H7 (cell line): ENCODE measurements at regions not wholly inside any gene's neighbourhood (a gene's known extent, or its start where the extent isn't known, plus 50 kb on each side); places are given as distances from the start of the nearest gene placed in this dataset.

ENCODE experiments used
- DNase-seq: peaks from one replicate; pipeline ENCODE4 v3.0.0; 2012
- H3K27me3 ChIP-seq: 2 replicates; pipeline ENCODE4 v1.6.0; 2011; ENCODE audit warnings: mild to moderate bottlenecking, low read length; ENCODE audit not compliant: control insufficient read depth, insufficient read depth
- H3K36me3 ChIP-seq: replicated peaks from 2 replicates; pipeline ENCODE4 v1.5.1; 2011; ENCODE audit warnings: low read length; ENCODE audit not compliant: control insufficient read depth, insufficient read depth
- H3K4me3 ChIP-seq: 2 replicates; pipeline ENCODE4 v1.5.1; 2011; ENCODE audit warnings: low read depth, mild to moderate bottlenecking, control low read depth, low read length, moderate library complexity; ENCODE audit not compliant: insufficient read depth

GRCh38 chr4:159503236-159504008 is 400.5 kb downstream of the RAPGEF2 start:
- peak; percentile 12 for DNase-seq
- Histone ChIP-seq H3K4me3 (no peak overlapping the region), H3K36me3 (no peaks in the 10 kb centered on the region)

GRCh38 chr4:159504684-159505083 is 401.8 kb downstream of the RAPGEF2 start:
- DNase-seq = no peak
- Histone ChIP-seq H3K27me3 (no peaks in the 10 kb centered on the region), H3K4me3 (no peak overlapping the region), H3K36me3 (no peaks in the 10 kb centered on the region)

More at GRCh38 chr4:159503236-159504008, 400.5 kb downstream of the RAPGEF2 start:
- H3K27me3 ChIP-seq = no peaks in the 10 kb centered on the region

- H3K36me3 ChIP-seq = no peaks in the 10 kb centered on the region
- no peak for DNase-seq
- no peak overlapping the region for H3K4me3 ChIP-seq
- no peaks in the 10 kb centered on the region for H3K27me3 ChIP-seq
These were observed 402.5 kb downstream of the RAPGEF2 start for GRCh38 chr4:159505266-159505975.

- Histone ChIP-seq H3K4me3 (no peak overlapping the region), H3K27me3 (no peaks in the 10 kb centered on the region), H3K36me3 (no peaks in the 10 kb centered on the region)
- DNase-seq = no peak
These were observed 404.1 kb downstream of the RAPGEF2 start for GRCh38 chr4:159506801-159507517.

GRCh38 chr4:159508917-159509500 is 406.1 kb downstream of the RAPGEF2 start:
- no peaks in the 10 kb centered on the region for H3K36me3 ChIP-seq
- H3K4me3 ChIP-seq = no peak overlapping the region
- H3K27me3 ChIP-seq = no peaks in the 10 kb centered on the region
- DNase-seq = no peak

- Histone ChIP-seq H3K36me3 (no peaks in the 10 kb centered on the region), H3K27me3 (no peaks in the 10 kb centered on the region), H3K4me3 (no peak overlapping the region)
- DNase-seq = no peak
These were observed 409.5 kb downstream of the RAPGEF2 start for GRCh38 chr4:159512348-159512747.

- Histone ChIP-seq H3K36me3 (no peaks in the 10 kb centered on the region), H3K4me3 (no peak overlapping the region), H3K27me3 (no peaks in the 10 kb centered on the region)
- DNase-seq = no peak
These were observed 412.6 kb downstream of the RAPGEF2 start for GRCh38 chr4:159515314-159516025.

GRCh38 chr4:159516556-159517140 is 413.8 kb downstream of the RAPGEF2 start:
- no peak overlapping the region for H3K4me3 ChIP-seq
- no peaks in the 10 kb centered on the region for H3K27me3 ChIP-seq
- DNase-seq = no peak
- H3K36me3 ChIP-seq = no peaks in the 10 kb centered on the region

GRCh38 chr4:159520074-159520473 is 417.2 kb downstream of the RAPGEF2 start:
- H3K36me3 ChIP-seq = no peaks in the 10 kb centered on the region
- no peak overlapping the region for H3K4me3 ChIP-seq
- no peak for DNase-seq
- no peaks in the 10 kb centered on the region for H3K27me3 ChIP-seq

- DNase-seq = no peak
- Histone ChIP-seq H3K4me3 (no peak overlapping the region), H3K27me3 (no peaks in the 10 kb centered on the region), H3K36me3 (no peaks in the 10 kb centered on the region)
These were observed 423.3 kb downstream of the RAPGEF2 start for GRCh38 chr4:159526172-159526571.

- no peak overlapping the region for H3K4me3 ChIP-seq
- no peak for DNase-seq
- H3K27me3 ChIP-seq = no peaks in the 10 kb centered on the region
- no peaks in the 10 kb centered on the region for H3K36me3 ChIP-seq
These were observed 431.8 kb downstream of the RAPGEF2 start for GRCh38 chr4:159534655-159535054.

GRCh38 chr4:159538556-159538955 is 435.7 kb downstream of the RAPGEF2 start:
- no peaks in the 10 kb centered on the region for H3K36me3 ChIP-seq
- H3K27me3 ChIP-seq = no peaks in the 10 kb centered on the region
- no peak overlapping the region for H3K4me3 ChIP-seq
- no peak for DNase-seq

- H3K27me3 ChIP-seq = no peaks in the 10 kb centered on the region
- H3K4me3 ChIP-seq = no peak overlapping the region
- no peak for DNase-seq
- H3K36me3 ChIP-seq = no peaks in the 10 kb centered on the region
These were observed 437.2 kb downstream of the RAPGEF2 start for GRCh38 chr4:159540038-159540437.

GRCh38 chr4:159540501-159540900 is 437.6 kb downstream of the RAPGEF2 start:
- Histone ChIP-seq H3K36me3 (no peaks in the 10 kb centered on the region), H3K4me3 (no peak overlapping the region), H3K27me3 (no peaks in the 10 kb centered on the region)
- peak; percentile 55 for DNase-seq
